HG03045 (cell line): ENCODE measurements at regions not wholly inside any gene's neighbourhood (a gene's known extent, or its start where the extent isn't known, plus 50 kb on each side); places are given as distances from the start of the nearest gene placed in this dataset.

Experiments
- ATAC-seq: cut with Tn5 transposase; IDR thresholded peaks from one replicate; pipeline ENCODE4 v1.9.1; 2021; ENCODE audit warnings: mild to moderate bottlenecking, moderate library complexity; ENCODE audit not compliant: unreplicated experiment

GRCh38 chr12:90281154-90281868 lies 572.7 kb upstream of the ATP2B1 start:
- no peak for ATAC-seq

- no peak for ATAC-seq
These were observed 572.0 kb upstream of the ATP2B1 start for GRCh38 chr12:90280564-90281058.

GRCh38 chr12:90280033-90280432 lies 571.4 kb upstream of the ATP2B1 start:
- no peak for ATAC-seq

- no peak for ATAC-seq
These were observed 566.5 kb upstream of the ATP2B1 start for GRCh38 chr12:90275088-90275487.

- ATAC-seq = no peak
These were observed 565.8 kb upstream of the ATP2B1 start for GRCh38 chr12:90274407-90274806.

- no peak for ATAC-seq
These were observed 559.9 kb upstream of the ATP2B1 start for GRCh38 chr12:90268574-90268973.

- no peak for ATAC-seq
These were observed 553.6 kb upstream of the ATP2B1 start for GRCh38 chr12:90262251-90262650.

GRCh38 chr12:90261283-90261682 lies 552.6 kb upstream of the ATP2B1 start:
- ATAC-seq = no peak

- ATAC-seq = no peak
These were observed 551.5 kb upstream of the ATP2B1 start for GRCh38 chr12:90260136-90260535.

GRCh38 chr12:90257927-90258624 lies 549.4 kb upstream of the ATP2B1 start:
- no peak for ATAC-seq

GRCh38 chr12:90254796-90255195 lies 546.2 kb upstream of the ATP2B1 start:
- no peak for ATAC-seq

GRCh38 chr12:90253674-90254181 lies 545.1 kb upstream of the ATP2B1 start:
- peak; percentile 99 for ATAC-seq

- no peak for ATAC-seq
These were observed 544.5 kb upstream of the ATP2B1 start for GRCh38 chr12:90253136-90253535.

- no peak for ATAC-seq
These were observed 542.1 kb upstream of the ATP2B1 start for GRCh38 chr12:90250766-90251165.

- ATAC-seq = no peak
These were observed 541.4 kb upstream of the ATP2B1 start for GRCh38 chr12:90250042-90250441.

GRCh38 chr12:90246688-90247087 lies 538.0 kb upstream of the ATP2B1 start:
- no peak for ATAC-seq

GRCh38 chr12:90245391-90245790 lies 536.8 kb upstream of the ATP2B1 start:
- ATAC-seq = no peak

GRCh38 chr12:90244232-90244631 lies 535.6 kb upstream of the ATP2B1 start:
- ATAC-seq = no peak

GRCh38 chr12:90243211-90243610 lies 534.6 kb upstream of the ATP2B1 start:
- no peak for ATAC-seq

- no peak for ATAC-seq
These were observed 531.2 kb upstream of the ATP2B1 start for GRCh38 chr12:90239732-90240260.

- ATAC-seq = no peak
These were observed 530.1 kb upstream of the ATP2B1 start for GRCh38 chr12:90238663-90239271.
